ENCODE measurements at regions not wholly inside any gene's neighbourhood (a gene's known extent, or its start where the extent isn't known, plus 50 kb on each side); places are given as distances from the start of the nearest gene placed in this dataset.

GRCh38 chr20:51941503-51941902 lies 139.2 kb upstream of the SALL4 start:
- FAIRE-seq (no peak), DNase-seq (ENCODE audit: low read depth in 1 of 2, low spot score in 2 of 2) (no peak)
- POLR2A ChIA-PET (ENCODE audit: partially characterized antibody) = no interaction called here
- no peak overlapping the region for H3K4ac ChIP-seq (replicated peaks; ENCODE audit: insufficient read length, low read depth, low read length)
- CTCF ChIA-PET (ENCODE audit: partially characterized antibody) = interaction anchor here (0.6 to 1.2 kb wide), 2 partner anchors 12 to 292 kb away, joined by 3 to 5 read pairs; no protein-coding TSS in a partner anchor
- H3K23me2 ChIP-seq (ENCODE audit: low read depth, low read length) = no peaks in the 10 kb centered on the region
- no peak overlapping the region for H3K56ac ChIP-seq (replicated peaks; ENCODE audit: insufficient read length, low read depth, low read length)
- H3K4me1 ChIP-seq (replicated peaks in 1 of 4; ENCODE audit: control insufficient read depth in 3 of 4, insufficient read depth in 4 of 4, low read length in 3 of 4) = no peaks in the 10 kb centered on the region
- no peak overlapping the region for H4K91ac ChIP-seq (replicated peaks; ENCODE audit: insufficient read length, low read length)
- no peak overlapping the region for H2BK15ac ChIP-seq (ENCODE audit: low read length)
- H3K18ac ChIP-seq (ENCODE audit: extremely low read depth, low read length) = no peak overlapping the region
- no peak overlapping the region for H2BK5ac ChIP-seq (ENCODE audit: low read depth, low read length)
- no peak overlapping the region for H2AK5ac ChIP-seq (ENCODE audit: low read depth, low read length)
- H3K4me2 ChIP-seq (ENCODE audit: insufficient read depth in 1 of 2, low read depth in 2 of 2, low read length in 2 of 2) = no peak overlapping the region
- no peaks in the 10 kb centered on the region for H3K9me3 ChIP-seq (ENCODE audit: insufficient read depth in 2 of 2, low read depth in 1 of 2, low read length in 1 of 2)
- no peaks in the 10 kb centered on the region for H3K79me1 ChIP-seq (ENCODE audit: low read depth, low read length)
- 92% methylated on average over 6 of the region's 6 CpGs; no CpG with 5 or more reads in 1 of the 2 experiments for WGBS, 2 experiments (ENCODE audit: extremely low coverage in 1 of 2, insufficient coverage in 1 of 2, insufficient read length in 1 of 2, insufficient replicate concordance in 2 of 2, low coverage in 1 of 2, low lambda C conversion rate in 2 of 2, missing lambda C conversion rate in 1 of 2)
- no peak overlapping the region for H3K23ac ChIP-seq (ENCODE audit: insufficient read length)
- no peak overlapping the region for H2BK12ac ChIP-seq (ENCODE audit: low read depth, low read length)
- H3K27ac ChIP-seq (ENCODE audit: low read depth, low read length) = no peak overlapping the region
- H2BK120ac ChIP-seq (replicated peaks; ENCODE audit: low read depth, low read length) = no peak overlapping the region
- H3K14ac ChIP-seq (ENCODE audit: insufficient read length) = no peak overlapping the region
- H4K8ac ChIP-seq (ENCODE audit: extremely low read depth, insufficient read depth, low read length) = peak overlapping the region; percentile 79; the same call in 1 of the 2 replicates
- H3K27me3 ChIP-seq (replicated peaks in 1 of 4; ENCODE audit: control insufficient read depth in 3 of 4, extremely low read depth in 1 of 4, insufficient read depth in 3 of 4, low read length in 3 of 4) = no peaks in the 10 kb centered on the region
- H3K79me2 ChIP-seq (ENCODE audit: control insufficient read depth in 1 of 2, insufficient read depth in 2 of 2, low read length in 2 of 2) = no peaks in the 10 kb centered on the region
- H3K36me3 ChIP-seq (ENCODE audit: control insufficient read depth in 2 of 4, insufficient read depth in 4 of 4, low read length in 3 of 4) = no peaks in the 10 kb centered on the region
- H4K20me1 ChIP-seq (replicated peaks in 1 of 2; ENCODE audit: control insufficient read depth in 1 of 2, insufficient read depth in 2 of 2, low read length in 2 of 2) = no peaks in the 10 kb centered on the region
- H3K9ac ChIP-seq (replicated peaks in 1 of 4; ENCODE audit: extremely low read depth in 1 of 4, low read depth in 3 of 4, low read length in 3 of 4) = no peak overlapping the region
- H3K4me3 ChIP-seq (ENCODE audit: extremely low read depth in 1 of 4, insufficient read depth in 2 of 4, low read depth in 3 of 4, low read length in 4 of 4) = no peak overlapping the region
- no peak overlapping the region for H2AFZ ChIP-seq (ENCODE audit: low read length)
- no peak overlapping the region for H2BK20ac ChIP-seq (ENCODE audit: low read length)
- H4K5ac ChIP-seq (ENCODE audit: insufficient read length, low read depth, low read length) = no peak overlapping the region
- TF ChIP-seq CHD7 (IDR thresholded peaks at IDR 0.05; ENCODE audit: insufficient replicate concordance, low read length) = no peak

Measured in H1 (cell line).